ENCODE measurements at regions not wholly inside any gene's neighbourhood (a gene's known extent, or its start where the extent isn't known, plus 50 kb on each side); places are given as distances from the start of the nearest gene placed in this dataset.
"Not testable (repeated sequence)": the region's sequence is repeated elsewhere in the genome, so short reads cannot be mapped to it uniquely, and the experiment has no call there.

GRCh38 chr11:71767016-71767415 is 66.0 kb upstream of the DEFB108B start:
- TF ChIP-seq CTCF, EZH2phosphoT487 (IDR thresholded peaks at IDR 0.05): not testable (repeated sequence)
